Stimulated activated CD4-positive, alpha-beta T cell treated with anti-CD3 and anti-CD28 coated beads, Interleukin-4, amount 100 ng/mL, for 4 hours (primary cell): ENCODE measurements at regions not wholly inside any gene's neighbourhood (a gene's known extent, or its start where the extent isn't known, plus 50 kb on each side); places are given as distances from the start of the nearest gene placed in this dataset.
"Not testable (repeated sequence)": the region's sequence is repeated elsewhere in the genome, so short reads cannot be mapped to it uniquely, and the experiment has no call there.

ENCODE experiments used
- DNase-seq, 2 experiments: peaks; one replicate each; pipeline ENCODE4 v3.0.0-alpha.2; 2020

DNA sequence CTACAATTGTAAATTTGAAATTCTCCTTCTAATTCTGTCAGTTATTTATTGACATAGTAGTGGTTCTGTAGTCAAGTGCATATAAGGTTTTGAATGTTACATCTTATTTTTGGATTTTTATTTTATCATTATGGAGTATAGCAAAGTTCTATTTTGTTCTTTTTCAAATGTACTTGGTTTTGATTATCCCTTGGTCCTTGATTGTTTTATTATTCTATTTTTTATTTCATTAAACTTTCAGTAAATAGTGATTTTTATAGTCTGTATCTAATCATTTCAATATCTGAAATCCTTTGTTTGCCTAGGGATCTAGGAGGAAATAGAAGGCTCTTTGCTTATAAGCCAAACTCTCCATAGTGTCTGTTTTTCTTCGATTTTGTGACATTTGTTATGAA, 87.8 kb downstream of the HFE start:
- no peak for DNase-seq

- peak in 1 of 2 experiments; percentile 50 for DNase-seq
Measured at GRCh38 chr6:26175428-26176181, 88.4 kb downstream of the HFE start.

GRCh38 chr6:26179675-26180074, 92.4 kb downstream of the HFE start:
- no peak for DNase-seq

DNA sequence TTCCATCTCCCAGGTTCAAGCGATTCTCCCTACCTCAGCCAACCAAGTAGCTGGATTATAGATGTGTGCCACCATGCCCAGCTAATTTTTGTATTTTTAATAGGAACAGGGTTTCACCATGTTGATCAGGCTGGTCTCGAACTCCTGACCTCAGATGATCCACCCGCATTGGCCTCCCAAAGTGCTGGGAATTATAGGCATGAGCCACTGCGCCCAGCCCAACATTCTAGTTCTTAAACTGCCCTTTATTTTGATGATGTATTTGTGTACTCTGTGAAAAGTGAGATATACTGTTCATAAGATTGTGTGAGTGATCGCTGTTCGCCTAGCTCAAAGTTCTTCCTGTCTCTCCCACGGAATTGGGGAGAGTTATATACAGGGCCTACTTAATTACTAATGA, 93.1 kb downstream of the HFE start:
- no peak for DNase-seq

- no peak for DNase-seq
Measured at GRCh38 chr6:26183237-26183580, 96.0 kb downstream of the HFE start.

DNA sequence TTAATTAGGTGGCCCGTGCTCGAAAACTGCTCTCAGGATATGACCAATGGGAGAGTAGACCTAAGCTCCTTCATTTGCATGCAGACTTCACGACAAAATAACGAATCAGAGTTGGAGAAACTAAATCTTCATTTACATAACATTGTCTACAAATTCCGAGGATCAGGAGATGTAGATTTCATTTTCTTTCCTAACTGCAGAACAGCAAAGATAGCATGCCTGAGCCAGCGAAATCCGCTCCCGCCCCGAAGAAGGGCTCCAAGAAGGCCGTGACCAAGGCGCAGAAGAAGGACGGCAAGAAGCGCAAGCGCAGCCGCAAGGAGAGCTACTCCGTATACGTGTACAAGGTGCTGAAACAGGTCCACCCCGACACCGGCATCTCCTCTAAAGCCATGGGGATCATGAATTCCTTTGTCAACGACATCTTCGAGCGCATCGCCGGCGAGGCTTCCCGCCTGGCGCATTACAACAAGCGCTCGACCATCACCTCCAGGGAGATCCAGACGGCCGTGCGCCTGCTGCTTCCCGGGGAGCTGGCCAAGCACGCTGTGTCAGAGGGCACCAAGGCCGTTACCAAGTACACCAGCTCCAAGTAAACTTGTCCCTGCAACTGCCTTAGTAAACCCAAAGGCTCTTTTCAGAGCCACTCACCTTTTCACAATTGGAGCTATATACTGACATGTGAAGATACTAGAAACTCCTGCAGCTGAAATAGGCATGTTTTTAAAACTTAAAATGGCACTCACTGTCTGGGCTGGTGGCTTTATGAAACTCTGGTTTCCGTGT, 96.5 kb downstream of the HFE start:
- DNase-seq = peak in 1 of 2 experiments; percentile 33

- DNase-seq = no peak
Measured at GRCh38 chr6:26184367-26184891, 97.2 kb downstream of the HFE start.

- no peak for DNase-seq
Measured at GRCh38 chr6:26185004-26185403, 97.8 kb downstream of the HFE start.

DNA sequence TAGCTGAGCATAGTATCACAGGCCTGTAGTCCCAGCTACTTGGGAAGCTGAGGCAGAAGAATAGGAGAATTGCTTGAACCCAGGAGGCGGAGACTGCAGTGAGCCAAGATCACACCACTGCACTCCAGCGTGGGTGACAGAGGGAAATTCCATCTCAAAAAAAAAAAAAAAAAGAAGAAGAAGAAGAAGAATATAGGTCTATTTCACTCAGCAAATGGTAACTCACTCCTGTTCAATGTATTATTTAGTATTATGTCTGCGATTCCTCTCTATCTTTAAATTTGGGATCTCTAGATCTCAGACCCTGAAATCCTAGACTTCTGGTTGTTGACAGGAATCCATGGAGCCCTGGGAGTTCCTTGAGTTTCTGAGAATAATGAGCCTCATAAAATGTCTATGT, 98.6 kb downstream of the HFE start:
- no peak for DNase-seq

DNA sequence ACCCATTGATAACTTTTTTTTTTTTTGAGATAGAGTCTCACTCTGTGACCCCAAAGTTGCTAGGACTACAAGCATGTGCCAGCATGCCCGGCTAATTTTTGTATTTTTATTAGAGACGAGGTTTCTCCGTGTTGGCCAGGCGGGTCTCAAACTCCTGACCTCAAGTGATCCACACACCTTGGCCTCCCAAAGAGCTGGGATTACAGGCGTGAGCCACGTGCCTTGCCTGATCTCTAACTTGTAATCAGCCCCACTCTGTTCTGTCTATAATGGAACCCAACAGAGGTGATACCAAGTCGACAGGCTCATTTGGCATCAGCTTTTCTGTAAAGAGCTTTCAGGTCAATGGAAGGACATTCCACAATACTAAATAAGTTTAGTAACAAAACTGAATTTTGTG, 99.4 kb downstream of the HFE start:
- no peak for DNase-seq

DNA sequence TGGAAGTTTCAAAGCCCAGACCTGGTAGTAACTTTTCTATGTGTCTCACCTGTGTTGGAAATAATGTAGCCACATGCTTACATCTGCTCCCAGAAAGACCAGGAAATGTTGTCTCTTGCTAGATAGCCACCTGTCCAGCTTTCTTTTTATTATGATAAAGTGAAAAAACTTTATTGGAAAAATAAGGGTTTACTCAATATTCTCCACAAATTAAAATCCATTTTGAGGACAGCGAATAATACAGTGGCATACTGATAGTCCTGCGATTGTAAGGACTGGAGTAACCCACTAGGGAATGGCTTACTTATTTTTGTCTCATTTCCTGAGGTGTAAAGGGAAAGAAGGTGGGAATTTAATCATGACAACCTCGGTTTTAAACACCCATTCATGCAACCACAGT, 100.1 kb downstream of the HFE start:
- DNase-seq = no peak

- no peak for DNase-seq
Measured at GRCh38 chr6:26187981-26188635, 100.9 kb downstream of the HFE start.

GRCh38 chr6:26191512-26191911, 104.3 kb downstream of the HFE start:
- DNase-seq = not testable (repeated sequence)

GRCh38 chr6:26193467-26194328, 106.5 kb downstream of the HFE start:
- no peak for DNase-seq

- no peak for DNase-seq
Measured at GRCh38 chr6:26194329-26194701, 107.1 kb downstream of the HFE start.

GRCh38 chr6:26194816-26195375, 107.7 kb downstream of the HFE start:
- DNase-seq = no peak

GRCh38 chr6:26195376-26195923, 108.2 kb downstream of the HFE start:
- DNase-seq = peak; percentile 72 to 85

- no peak for DNase-seq
Measured at GRCh38 chr6:26195924-26196845, 109.0 kb downstream of the HFE start.

DNA sequence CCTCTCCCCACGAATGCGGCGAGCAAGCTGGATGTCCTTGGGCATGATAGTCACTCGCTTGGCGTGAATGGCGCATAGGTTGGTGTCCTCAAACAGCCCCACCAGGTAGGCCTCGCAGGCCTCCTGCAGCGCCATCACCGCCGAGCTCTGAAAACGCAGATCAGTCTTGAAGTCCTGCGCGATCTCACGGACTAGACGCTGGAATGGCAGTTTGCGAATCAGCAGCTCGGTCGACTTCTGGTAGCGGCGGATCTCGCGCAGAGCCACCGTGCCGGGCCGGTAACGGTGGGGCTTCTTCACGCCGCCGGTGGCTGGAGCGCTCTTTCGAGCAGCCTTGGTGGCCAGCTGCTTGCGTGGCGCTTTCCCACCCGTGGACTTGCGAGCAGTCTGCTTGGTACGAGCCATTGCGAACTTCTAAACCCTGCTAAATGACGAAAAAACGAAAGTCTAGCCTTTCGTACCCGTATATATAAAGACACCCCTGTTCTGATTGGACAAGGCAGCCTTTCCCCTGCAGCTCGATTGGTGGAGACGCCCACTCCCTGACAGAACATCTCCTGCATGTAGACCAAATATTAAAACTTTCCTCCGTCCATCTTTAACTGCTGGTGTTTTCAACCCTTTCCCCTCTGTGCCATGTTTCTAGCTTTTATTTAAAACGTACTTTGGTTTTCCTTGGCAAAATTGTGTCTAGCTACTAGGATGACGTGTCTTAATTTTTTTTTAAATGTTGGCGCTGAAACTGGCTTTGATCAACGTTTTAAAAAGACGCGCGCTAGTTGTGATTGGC, 109.8 kb downstream of the HFE start:
- DNase-seq = peak; percentile 50 to 83

- no peak for DNase-seq
Measured at GRCh38 chr6:26197636-26197932, 110.4 kb downstream of the HFE start.
